A549 (cell line): ENCODE measurements at regions not wholly inside any gene's neighbourhood (a gene's known extent, or its start where the extent isn't known, plus 50 kb on each side); places are given as distances from the start of the nearest gene placed in this dataset.

Source experiments
- BHLHE40 ChIP-seq: IDR thresholded peaks from 2 replicates; pipeline ENCODE4 v1.6.1; 2012; ENCODE audit warnings: low read depth, low read length, inconsistent platforms
- CTCF ChIP-seq: fragments of >200 bp; sonication (Bioruptor Twin); formaldehyde crosslinking; IDR thresholded peaks from 3 replicates; pipeline ENCODE4 v1.5.1; 2016
- EP300 ChIP-seq, 2 experiments: fragments of >200 bp; sonication (Bioruptor Twin); formaldehyde crosslinking; IDR thresholded peaks; 2 replicates in 1 of 2; 3 replicates in 1 of 2; pipeline ENCODE4 v1.6.1; 2016 to 2017
- JUN ChIP-seq, 2 experiments: fragments of >200 bp; sonication (Bioruptor Twin); formaldehyde crosslinking; IDR thresholded peaks; 2 replicates in 1 of 2; 3 replicates in 1 of 2; pipeline ENCODE4 v1.6.1; 2016 to 2017
- KDM5A ChIP-seq: fragments of 200-600 bp; sonication (generic); IDR thresholded peaks from 2 replicates; pipeline ENCODE4 v1.6.1; 2016; ENCODE audit warnings: antibody characterized with exemption, mild to moderate bottlenecking
- MAZ ChIP-seq: fragments of 150-350 bp; IDR thresholded peaks from 2 replicates; pipeline ENCODE4 v1.6.1; 2014; ENCODE audit warnings: antibody characterized with exemption, low read depth, low read length, borderline replicate concordance
- MYC ChIP-seq: IDR thresholded peaks from 2 replicates; pipeline ENCODE4 v1.6.1; 2012; ENCODE audit warnings: mild to moderate bottlenecking, inconsistent platforms, low read length, improper control_type of control experiment, borderline replicate concordance
- POLR2A ChIP-seq: IDR thresholded peaks from 2 replicates; pipeline ENCODE4 v1.6.1; 2012; ENCODE audit warnings: mild to moderate bottlenecking, low read length
- POLR2AphosphoS2 ChIP-seq: conservative IDR thresholded peaks from 2 replicates; pipeline ENCODE4 v1.6.1; 2012; ENCODE audit warnings: low read length, improper control_type of control experiment, inconsistent platforms
- RARB ChIP-seq: fragments of 250-450 bp; sonication (Bioruptor Pico); IDR thresholded peaks from 2 replicates; pipeline ENCODE4 v1.8.0; 2021; ENCODE audit warnings: mild to moderate bottlenecking, moderate library complexity
- RCOR1 ChIP-seq: fragments of 150-350 bp; IDR thresholded peaks from 2 replicates; pipeline ENCODE4 v1.6.1; 2014; ENCODE audit warnings: antibody characterized with exemption, low read length, low read depth
- RNF2 ChIP-seq: fragments of 200-600 bp; sonication (generic); IDR thresholded peaks from 2 replicates; pipeline ENCODE4 v1.6.1; 2016; ENCODE audit warnings: low read depth, mild to moderate bottlenecking, antibody characterized with exemption, moderate library complexity, borderline replicate concordance
- TF ChIP-seq, protein P1 (sequence below): fragments of 200-600 bp; sonication (generic); IDR thresholded peaks from 2 replicates; pipeline ENCODE4 v1.6.1; 2016; ENCODE audit warnings: antibody characterized with exemption, mild to moderate bottlenecking, moderate library complexity

- TF ChIP-seq CTCF (no peak), POLR2A (no peak), EP300 (IDR thresholded peaks at IDR 0.05) (no peak), RCOR1 (no peak), MAZ (no peak), JUN (IDR thresholded peaks at IDR 0.05) (no peak), POLR2AphosphoS2 (no peak), BHLHE40 (no peak), KDM5A (no peak), RARB (CRISPR knock-in tag) (no peak), RNF2 (no peak), MYC (no peak)
- TF ChIP-seq, protein P1, sequence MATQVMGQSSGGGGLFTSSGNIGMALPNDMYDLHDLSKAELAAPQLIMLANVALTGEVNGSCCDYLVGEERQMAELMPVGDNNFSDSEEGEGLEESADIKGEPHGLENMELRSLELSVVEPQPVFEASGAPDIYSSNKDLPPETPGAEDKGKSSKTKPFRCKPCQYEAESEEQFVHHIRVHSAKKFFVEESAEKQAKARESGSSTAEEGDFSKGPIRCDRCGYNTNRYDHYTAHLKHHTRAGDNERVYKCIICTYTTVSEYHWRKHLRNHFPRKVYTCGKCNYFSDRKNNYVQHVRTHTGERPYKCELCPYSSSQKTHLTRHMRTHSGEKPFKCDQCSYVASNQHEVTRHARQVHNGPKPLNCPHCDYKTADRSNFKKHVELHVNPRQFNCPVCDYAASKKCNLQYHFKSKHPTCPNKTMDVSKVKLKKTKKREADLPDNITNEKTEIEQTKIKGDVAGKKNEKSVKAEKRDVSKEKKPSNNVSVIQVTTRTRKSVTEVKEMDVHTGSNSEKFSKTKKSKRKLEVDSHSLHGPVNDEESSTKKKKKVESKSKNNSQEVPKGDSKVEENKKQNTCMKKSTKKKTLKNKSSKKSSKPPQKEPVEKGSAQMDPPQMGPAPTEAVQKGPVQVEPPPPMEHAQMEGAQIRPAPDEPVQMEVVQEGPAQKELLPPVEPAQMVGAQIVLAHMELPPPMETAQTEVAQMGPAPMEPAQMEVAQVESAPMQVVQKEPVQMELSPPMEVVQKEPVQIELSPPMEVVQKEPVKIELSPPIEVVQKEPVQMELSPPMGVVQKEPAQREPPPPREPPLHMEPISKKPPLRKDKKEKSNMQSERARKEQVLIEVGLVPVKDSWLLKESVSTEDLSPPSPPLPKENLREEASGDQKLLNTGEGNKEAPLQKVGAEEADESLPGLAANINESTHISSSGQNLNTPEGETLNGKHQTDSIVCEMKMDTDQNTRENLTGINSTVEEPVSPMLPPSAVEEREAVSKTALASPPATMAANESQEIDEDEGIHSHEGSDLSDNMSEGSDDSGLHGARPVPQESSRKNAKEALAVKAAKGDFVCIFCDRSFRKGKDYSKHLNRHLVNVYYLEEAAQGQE: no peak
Observed at GRCh38 chr3:125651244-125651643, 55.9 kb upstream of the OSBPL11 start.
